ENCODE measurements at regions not wholly inside any gene's neighbourhood (a gene's known extent, or its start where the extent isn't known, plus 50 kb on each side); places are given as distances from the start of the nearest gene placed in this dataset.

GRCh38 chr21:17085707-17086106 is 427.1 kb upstream of the CXADR start:
- TF ChIP-seq CTCF (IDR thresholded peaks at IDR 0.05) (no peak), POLR2A (IDR thresholded peaks at IDR 0.05) (no peak)

All from heart left ventricle (tissue), 13 donors.